CD4-positive, alpha-beta T cell (primary cell): ENCODE measurements at regions not wholly inside any gene's neighbourhood (a gene's known extent, or its start where the extent isn't known, plus 50 kb on each side); places are given as distances from the start of the nearest gene placed in this dataset.

Experiments used
- ATAC-seq: fragments of 200-7000 bp; cut with Tn5 transposase; one replicate; pipeline ENCODE4 v1.10.0; 2022; ENCODE audit warnings: mild to moderate bottlenecking; ENCODE audit not compliant: poor library complexity
- CTCF ChIA-PET: fragments of 350-600 bp; sonication (Branson Sonifier 250); formaldehyde crosslinking; loops from one replicate; lab custom pipeline; 2021; ENCODE audit warnings: antibody characterized with exemption, inconsistent platforms; lab: Charles Lee
- POLR2A ChIA-PET: fragments of 350-600 bp; sonication (Branson Sonifier 250); formaldehyde crosslinking; loops from one replicate; lab custom pipeline; 2021; ENCODE audit warnings: antibody characterized with exemption, inconsistent platforms; lab: Charles Lee
- DNase-seq, 14 experiments: peaks; one replicate each; pipeline ENCODE4 v3.0.0-alpha.2; 2013 to 2020; ENCODE audit warnings: mixed read lengths in 2 of 14
- H3K27ac ChIP-seq, 2 donors: one replicate each; pipeline versions ENCODE4 v1.5.1 to v1.7.0; 2013; ENCODE audit warnings: low read length in 2 of 2, low read depth in 1 of 2, mild to moderate bottlenecking in 1 of 2
- H3K27me3 ChIP-seq, 2 experiments: 1 replicate in 1 of 2; 2 replicates in 1 of 2; pipeline versions ENCODE4 v1.6.1 to v1.7.0; 2013; ENCODE audit warnings: low read length in 2 of 2, control low read depth in 1 of 2, mild to moderate bottlenecking in 1 of 2, moderate library complexity in 1 of 2; ENCODE audit not compliant: insufficient read depth in 2 of 2, control insufficient read depth in 1 of 2
- H3K36me3 ChIP-seq: one replicate; pipeline ENCODE4 v1.6.1; 2013; ENCODE audit warnings: low read length, control low read depth; ENCODE audit not compliant: insufficient read depth
- H3K4me1 ChIP-seq: one replicate; pipeline ENCODE4 v1.6.1; 2013; ENCODE audit warnings: low read length, control low read depth; ENCODE audit not compliant: insufficient read depth
- H3K4me3 ChIP-seq: one replicate; pipeline ENCODE4 v1.5.1; 2013; ENCODE audit warnings: mild to moderate bottlenecking, low read length, moderate library complexity
- H3K9me3 ChIP-seq, 2 experiments: 1 replicate in 1 of 2; 2 replicates in 1 of 2; pipeline versions ENCODE4 v1.6.1 to v1.7.0; 2013; ENCODE audit warnings: low read length in 2 of 2, mild to moderate bottlenecking in 2 of 2, control low read depth in 1 of 2, moderate library complexity in 1 of 2; ENCODE audit not compliant: control insufficient read depth in 1 of 2, insufficient read depth in 1 of 2
- H3K27ac Mint-ChIP-seq: one replicate; pipeline ENCODE4 v1.8.0; 2020; ENCODE audit warnings: mixed read lengths
- H3K27me3 Mint-ChIP-seq: one replicate; pipeline ENCODE4 v1.8.0; 2021; ENCODE audit warnings: mixed read lengths
- H3K36me3 Mint-ChIP-seq: one replicate; pipeline ENCODE4 v1.8.0; 2021; ENCODE audit warnings: low read depth, mixed read lengths
- H3K4me1 Mint-ChIP-seq: one replicate; pipeline ENCODE4 v1.8.0; 2021; ENCODE audit warnings: low read depth, mixed read lengths
- H3K4me3 Mint-ChIP-seq: one replicate; pipeline ENCODE4 v1.8.0; 2020; ENCODE audit warnings: mild to moderate bottlenecking, mixed read lengths
- H3K9me3 Mint-ChIP-seq: one replicate; pipeline ENCODE4 v1.8.0; 2020; ENCODE audit warnings: mixed read lengths
- intact Hi-C, 2 experiments: fragments of 100-400 bp; cut with DNase I in 1 of 2; cut with micrococcal nuclease in 1 of 2; formaldehyde crosslinking; loops; one replicate each; pipeline versions ENCODE4 v1.15.1 to v1.9.0; 2023 to 2025; cut with DNase I, micrococcal nuclease
- TF ChIP-seq, protein P1 (sequence below): fragments of 200-600 bp; IDR thresholded peaks from one replicate; pipeline ENCODE4 v1.8.0; 2022; ENCODE audit warnings: antibody characterized with exemption, mild to moderate bottlenecking

DNA sequence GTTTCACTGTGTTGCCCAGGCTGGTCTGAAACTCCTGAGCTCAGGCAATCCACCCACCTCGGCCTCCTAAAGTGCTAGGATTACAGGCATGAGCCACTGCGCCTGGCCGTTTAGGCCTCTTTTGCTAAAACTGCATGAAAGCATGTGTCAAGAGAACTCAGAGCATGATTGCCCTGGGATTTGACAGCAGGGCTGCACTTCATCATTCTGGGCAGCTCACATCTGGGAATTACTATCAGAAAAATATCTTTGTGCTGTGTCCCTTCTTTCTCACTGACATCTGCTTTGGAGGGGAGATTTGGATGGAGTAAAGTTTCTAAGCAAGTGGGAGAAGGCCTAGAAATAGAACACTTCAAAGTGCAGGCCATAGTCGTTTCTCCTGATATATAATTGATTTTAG, 59.6 kb upstream of the EIF2S2 start:
- TF ChIP-seq, protein P1, sequence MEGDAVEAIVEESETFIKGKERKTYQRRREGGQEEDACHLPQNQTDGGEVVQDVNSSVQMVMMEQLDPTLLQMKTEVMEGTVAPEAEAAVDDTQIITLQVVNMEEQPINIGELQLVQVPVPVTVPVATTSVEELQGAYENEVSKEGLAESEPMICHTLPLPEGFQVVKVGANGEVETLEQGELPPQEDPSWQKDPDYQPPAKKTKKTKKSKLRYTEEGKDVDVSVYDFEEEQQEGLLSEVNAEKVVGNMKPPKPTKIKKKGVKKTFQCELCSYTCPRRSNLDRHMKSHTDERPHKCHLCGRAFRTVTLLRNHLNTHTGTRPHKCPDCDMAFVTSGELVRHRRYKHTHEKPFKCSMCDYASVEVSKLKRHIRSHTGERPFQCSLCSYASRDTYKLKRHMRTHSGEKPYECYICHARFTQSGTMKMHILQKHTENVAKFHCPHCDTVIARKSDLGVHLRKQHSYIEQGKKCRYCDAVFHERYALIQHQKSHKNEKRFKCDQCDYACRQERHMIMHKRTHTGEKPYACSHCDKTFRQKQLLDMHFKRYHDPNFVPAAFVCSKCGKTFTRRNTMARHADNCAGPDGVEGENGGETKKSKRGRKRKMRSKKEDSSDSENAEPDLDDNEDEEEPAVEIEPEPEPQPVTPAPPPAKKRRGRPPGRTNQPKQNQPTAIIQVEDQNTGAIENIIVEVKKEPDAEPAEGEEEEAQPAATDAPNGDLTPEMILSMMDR = no peak
- H3K27me3 ChIP-seq = peaks cover 2 to 3% of the 10 kb centered on the region in 2 experiments
- H3K4me1 Mint-ChIP-seq = no peaks in the 10 kb centered on the region
- DNase-seq (no peak), ATAC-seq (no peak)
- intact Hi-C loops = no loop called here
- CTCF ChIA-PET = no interaction called here
- H3K9me3 Mint-ChIP-seq = no peaks in the 10 kb centered on the region
- H3K9me3 ChIP-seq = no peaks in the 10 kb centered on the region
- no peak overlapping the region for H3K27ac Mint-ChIP-seq
- H3K4me3 Mint-ChIP-seq = no peak overlapping the region
- H3K27ac ChIP-seq = no peak overlapping the region
- H3K4me1 ChIP-seq = no peaks in the 10 kb centered on the region
- H3K36me3 Mint-ChIP-seq = no peaks in the 10 kb centered on the region
- peaks cover 10% of the 10 kb centered on the region for H3K27me3 Mint-ChIP-seq
- H3K4me3 ChIP-seq = no peak overlapping the region
- POLR2A ChIA-PET = no interaction called here
- no peaks in the 10 kb centered on the region for H3K36me3 ChIP-seq

DNA sequence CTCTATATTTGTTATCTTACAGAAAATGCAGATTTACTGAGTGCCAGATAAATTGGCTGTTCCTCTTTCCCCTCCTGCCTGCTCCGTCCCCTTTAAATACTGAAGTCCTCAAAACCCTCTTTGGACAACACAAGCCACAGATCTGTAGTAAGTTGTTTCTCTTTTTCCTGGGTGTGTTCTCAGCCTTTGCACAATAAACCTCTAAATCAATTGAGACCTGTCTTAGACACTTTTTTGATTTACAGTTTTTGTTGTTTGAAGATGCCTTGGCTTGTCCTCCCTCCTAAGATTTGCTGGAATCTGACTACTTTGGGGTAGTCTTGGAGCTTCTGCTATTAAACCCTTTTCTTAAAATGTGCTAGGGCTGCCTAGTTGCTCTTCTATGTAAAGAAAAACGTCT, 60.9 kb upstream of the EIF2S2 start:
- ChIA-PET POLR2A (no interaction called here), CTCF (no interaction called here)
- Histone ChIP-seq H3K4me3 (no peak overlapping the region), H3K4me1 (no peaks in the 10 kb centered on the region), H3K36me3 (no peaks in the 10 kb centered on the region), H3K27me3 (peaks cover 2 to 3% of the 10 kb centered on the region in 2 experiments), H3K27ac (no peak overlapping the region), H3K9me3 (no peaks in the 10 kb centered on the region)
- Mint-ChIP-seq H3K4me3 (no peak overlapping the region), H3K36me3 (no peaks in the 10 kb centered on the region), H3K9me3 (no peaks in the 10 kb centered on the region), H3K27me3 (peaks cover 10% of the 10 kb centered on the region), H3K4me1 (no peaks in the 10 kb centered on the region), H3K27ac (no peak overlapping the region)
- ATAC-seq (no peak), DNase-seq (no peak)
- TF ChIP-seq, protein P1 = no peak
- intact Hi-C loops = no loop called here

- Mint-ChIP-seq H3K4me1 (no peaks in the 10 kb centered on the region), H3K9me3 (no peaks in the 10 kb centered on the region), H3K27me3 (peaks cover 9% of the 10 kb centered on the region), H3K27ac (no peak overlapping the region), H3K4me3 (no peak overlapping the region), H3K36me3 (no peaks in the 10 kb centered on the region)
- DNase-seq = no peak
- POLR2A ChIA-PET = no interaction called here
- no peaks in the 10 kb centered on the region for H3K9me3 ChIP-seq
- H3K4me1 ChIP-seq = no peaks in the 10 kb centered on the region
- no peak overlapping the region for H3K4me3 ChIP-seq
- no peak for ATAC-seq
- H3K27ac ChIP-seq = no peak overlapping the region
- peaks cover 2 to 3% of the 10 kb centered on the region in 2 experiments for H3K27me3 ChIP-seq
- intact Hi-C loops = no loop called here
- no peaks in the 10 kb centered on the region for H3K36me3 ChIP-seq
- TF ChIP-seq, protein P1 = no peak
- CTCF ChIA-PET = no interaction called here
Observed at GRCh38 chr20:34175079-34175478, 63.0 kb upstream of the EIF2S2 start.
